ENCODE measurements at regions not wholly inside any gene's neighbourhood (a gene's known extent, or its start where the extent isn't known, plus 50 kb on each side); places are given as distances from the start of the nearest gene placed in this dataset.

GRCh38 chr7:32171248-32171647, 101.0 kb upstream of the PDE1C start:
- no peak for DNase-seq

DNA sequence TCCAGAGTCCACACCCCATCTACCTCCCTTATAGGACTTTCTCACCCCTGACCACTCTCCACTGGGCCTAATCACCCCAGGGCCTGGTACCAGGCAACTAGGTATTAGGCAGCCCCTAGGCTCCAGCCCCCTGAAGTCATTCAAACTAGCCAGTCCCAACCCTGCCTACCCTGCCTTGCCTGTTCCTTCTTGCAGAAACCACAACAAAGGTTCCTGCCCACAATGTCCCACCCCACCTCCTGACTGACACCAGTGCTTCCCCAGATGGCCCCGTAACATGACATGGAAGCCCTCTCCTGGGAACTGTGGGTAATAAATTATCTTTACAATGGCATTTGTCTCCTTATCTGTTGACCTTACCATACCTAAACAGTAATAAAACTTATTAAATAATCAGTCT, 100.6 kb upstream of the PDE1C start:
- no peak for DNase-seq

DNA sequence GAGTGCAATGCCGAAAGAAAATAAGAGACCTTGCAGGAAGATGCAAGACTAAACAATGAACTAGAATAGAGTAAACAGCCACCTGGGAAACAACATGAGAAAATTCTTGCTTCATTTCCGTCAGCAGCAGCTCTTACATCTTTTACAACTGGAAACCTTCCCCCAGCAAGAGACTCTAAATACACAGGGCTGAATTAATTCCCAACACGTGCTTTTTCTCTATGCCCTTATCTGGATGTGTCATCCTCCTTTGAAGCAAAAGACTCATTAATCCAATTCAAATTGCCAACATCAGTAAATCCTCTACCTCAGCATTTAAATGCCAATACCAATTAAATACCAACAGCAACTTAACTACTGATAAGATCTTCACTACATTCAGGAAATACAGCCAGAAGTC, 99.0 kb upstream of the PDE1C start:
- DNase-seq = no peak

GRCh38 chr7:32167815-32168214, 97.6 kb upstream of the PDE1C start:
- no peak for DNase-seq

DNA sequence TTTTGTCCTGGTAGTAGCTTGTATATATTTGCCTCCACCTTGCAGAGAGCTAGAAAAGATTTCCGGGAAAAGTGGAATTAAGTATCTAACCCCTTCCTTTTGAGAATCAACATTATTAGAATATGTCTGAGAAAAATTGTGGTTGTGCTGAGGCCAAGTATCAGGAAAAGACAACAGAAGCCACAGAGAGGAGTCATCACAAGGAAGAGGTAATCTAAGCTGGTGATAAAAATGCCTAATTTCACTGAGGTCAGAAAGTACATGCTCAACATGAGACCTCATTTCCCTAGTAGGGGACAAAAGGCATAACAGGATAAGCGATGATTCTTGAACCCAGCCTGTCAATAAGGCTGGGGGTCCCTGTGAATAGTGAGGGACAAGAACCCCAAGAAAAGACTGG, 97.0 kb upstream of the PDE1C start:
- DNase-seq = no peak

DNA sequence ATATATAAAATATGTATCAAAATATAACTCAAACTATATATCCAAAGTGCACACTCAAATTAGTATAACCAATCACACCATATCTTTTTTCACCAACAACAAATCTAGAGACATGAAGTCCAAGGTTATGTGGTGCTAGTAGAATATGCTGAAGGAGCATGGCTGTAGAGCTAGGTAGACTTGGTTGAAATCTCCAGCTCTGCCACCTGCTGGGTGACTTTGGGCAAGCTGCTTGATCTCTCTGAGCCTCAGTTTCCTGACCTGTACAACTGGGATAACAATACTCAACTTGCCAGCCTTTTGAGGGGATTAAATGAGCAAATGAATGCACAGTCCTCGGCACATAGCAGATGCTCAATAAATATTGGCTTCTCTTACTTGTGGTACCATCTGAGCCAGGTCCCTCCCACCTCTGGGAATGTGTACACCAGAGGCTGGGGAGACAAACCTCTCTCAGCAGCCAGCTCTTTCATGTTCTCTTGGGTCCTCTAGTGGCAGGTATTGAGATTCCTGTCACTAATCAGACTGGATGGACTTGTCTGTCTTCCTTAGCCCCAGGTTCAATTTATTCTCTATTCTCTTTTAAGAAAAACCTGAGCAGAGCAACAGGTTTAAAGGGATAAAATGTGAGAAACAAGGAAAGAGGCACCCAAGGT, 94.3 kb upstream of the PDE1C start:
- DNase-seq = no peak

DNA sequence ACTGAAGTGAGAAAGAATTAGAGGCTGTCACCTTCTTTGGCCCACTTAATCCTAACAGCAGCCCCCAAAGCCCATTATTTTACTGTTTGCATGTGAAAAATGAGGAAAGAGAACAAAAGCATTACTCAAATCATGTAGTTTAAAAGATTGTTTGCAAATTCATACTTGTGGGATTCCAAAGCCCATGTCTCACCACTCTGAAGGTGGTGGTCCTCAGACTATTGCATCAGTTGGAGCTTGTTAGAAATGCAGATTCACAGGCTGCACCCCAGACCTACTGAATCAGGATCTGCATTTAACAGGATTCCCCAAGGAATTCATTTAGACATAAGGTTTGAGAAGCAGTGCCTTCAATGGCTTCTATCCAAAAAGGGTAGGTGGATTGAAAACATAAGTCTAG, 93.7 kb upstream of the PDE1C start:
- DNase-seq = no peak

DNA sequence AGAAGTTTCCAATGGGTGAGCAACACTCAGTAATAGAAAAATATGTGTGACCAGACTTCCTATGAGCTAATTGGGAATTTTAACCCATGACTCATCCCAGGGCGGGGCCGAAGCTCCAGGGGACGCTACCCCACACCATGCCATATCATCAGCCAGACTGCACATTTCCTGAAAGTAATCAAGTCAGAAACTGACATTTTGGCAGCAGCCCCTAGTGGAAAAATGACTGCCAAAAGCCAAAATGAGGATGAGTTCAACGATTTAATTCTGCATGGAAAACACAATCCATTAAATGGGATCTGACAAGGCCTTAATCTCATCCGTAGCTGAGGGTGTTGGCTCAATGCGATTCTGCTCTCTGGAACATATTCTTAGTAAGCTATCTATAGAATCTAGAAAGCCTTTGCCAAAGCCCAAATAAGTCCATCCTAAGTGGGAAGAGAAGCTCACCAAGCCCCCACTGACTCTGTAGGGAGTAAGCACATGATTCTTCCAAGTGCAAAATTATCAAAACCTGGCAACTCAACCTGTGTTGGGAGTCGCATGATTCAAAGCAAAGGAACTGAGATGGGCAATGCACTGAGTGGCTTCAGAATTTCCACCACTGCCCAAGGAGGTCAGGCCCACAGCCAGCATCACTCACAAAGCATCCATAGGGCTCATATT, 93.1 kb upstream of the PDE1C start:
- DNase-seq = no peak

GRCh38 chr7:32161708-32162107, 91.5 kb upstream of the PDE1C start:
- DNase-seq = no peak

DNA sequence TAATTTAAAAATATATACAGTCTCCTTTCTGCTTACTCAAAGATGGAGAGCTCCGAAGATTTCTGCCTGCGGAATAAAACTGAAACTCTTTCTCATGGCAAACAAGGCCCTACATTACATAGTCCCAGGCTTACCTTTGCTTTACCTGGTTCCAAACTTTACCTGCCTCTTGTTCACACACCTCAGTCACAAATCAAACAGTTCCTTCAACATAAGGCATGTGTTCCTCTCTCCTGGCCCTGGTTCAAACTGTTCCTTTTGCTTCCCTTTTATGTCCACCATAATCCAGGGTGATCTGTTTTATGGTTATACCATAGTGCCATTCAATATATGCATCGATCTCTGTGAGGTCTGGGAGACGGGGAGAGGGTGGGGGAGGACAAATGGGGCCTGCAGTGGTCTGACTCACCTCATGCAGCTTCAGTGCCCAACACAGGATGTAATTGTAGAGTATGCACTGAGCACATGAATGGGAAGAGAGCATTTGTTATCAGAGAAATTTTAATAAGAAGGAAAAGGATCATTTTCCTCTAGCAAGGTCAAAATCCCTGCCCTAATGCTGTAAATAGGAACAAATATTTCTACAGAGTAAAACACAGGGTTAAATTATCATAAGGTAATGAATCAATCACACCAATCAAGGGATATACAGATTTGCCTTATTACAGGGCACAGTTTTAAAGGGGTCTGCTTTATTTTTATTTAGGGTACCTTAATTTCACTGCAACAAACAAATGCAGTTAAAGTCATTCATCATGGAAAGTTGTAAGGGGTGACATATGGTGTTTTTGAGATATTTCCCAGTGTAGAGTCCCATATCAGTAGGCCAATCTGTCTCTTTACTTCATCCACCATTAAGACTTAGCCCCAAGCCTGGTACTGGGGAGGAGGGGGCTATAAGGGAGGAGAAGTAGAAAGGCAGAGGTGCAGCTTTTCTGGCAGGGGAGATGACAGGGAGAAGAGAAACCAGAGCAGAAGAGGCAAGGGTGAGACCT, 88.8 kb upstream of the PDE1C start:
- no peak for DNase-seq

- no peak for DNase-seq
These were observed 87.9 kb upstream of the PDE1C start for GRCh38 chr7:32158076-32158475.

DNA sequence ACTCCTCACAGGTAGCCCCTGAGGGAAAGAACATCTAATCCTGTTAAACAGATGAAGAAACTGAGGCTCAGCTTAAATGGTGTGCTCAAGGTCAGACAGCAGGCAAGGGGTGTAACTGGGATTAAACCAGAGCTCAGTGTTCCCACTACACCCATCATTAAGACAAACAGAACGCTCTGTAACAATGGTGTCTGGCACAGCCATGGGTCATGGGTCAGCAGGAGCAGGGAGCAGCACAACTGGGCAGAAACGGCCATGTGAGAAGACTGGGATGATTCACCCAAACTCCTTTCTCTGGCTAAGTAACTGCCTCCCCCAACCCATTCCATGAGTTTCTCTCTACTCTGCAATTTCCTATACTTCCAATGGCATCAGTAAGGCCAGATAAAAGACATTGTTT, 85.5 kb upstream of the PDE1C start:
- DNase-seq = no peak

- no peak for DNase-seq
These were observed 84.6 kb upstream of the PDE1C start for GRCh38 chr7:32154797-32155196.

GRCh38 chr7:32153006-32153405, 82.8 kb upstream of the PDE1C start:
- no peak for DNase-seq

- DNase-seq = no peak
These were observed 82.4 kb upstream of the PDE1C start for GRCh38 chr7:32152576-32152975.

GRCh38 chr7:32150589-32150988, 80.4 kb upstream of the PDE1C start:
- no peak for DNase-seq

GRCh38 chr7:32150039-32150438, 79.8 kb upstream of the PDE1C start:
- no peak for DNase-seq

GRCh38 chr7:32147546-32148268, 77.5 kb upstream of the PDE1C start:
- DNase-seq = no peak

- DNase-seq = no peak
These were observed 75.7 kb upstream of the PDE1C start for GRCh38 chr7:32145911-32146310.

DNA sequence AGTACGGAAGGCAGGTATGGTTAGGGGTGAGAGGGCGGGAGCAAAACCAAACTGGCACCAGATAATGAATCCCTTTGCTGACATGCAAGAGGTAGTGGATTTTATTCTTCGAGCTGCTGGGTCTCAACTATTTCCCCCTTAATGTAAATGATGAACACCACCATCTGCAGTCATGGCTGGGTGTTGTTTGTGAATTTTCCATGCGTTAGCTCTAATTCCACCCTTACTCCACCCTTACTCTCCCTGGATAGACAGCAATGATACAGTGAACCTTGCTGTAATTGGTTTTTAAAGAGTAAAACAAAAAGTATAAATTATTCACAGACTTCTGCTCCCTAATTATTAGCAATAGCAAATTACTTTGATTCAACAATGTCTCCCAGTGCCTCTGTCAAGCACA, 74.5 kb upstream of the PDE1C start:
- DNase-seq = no peak

DNA sequence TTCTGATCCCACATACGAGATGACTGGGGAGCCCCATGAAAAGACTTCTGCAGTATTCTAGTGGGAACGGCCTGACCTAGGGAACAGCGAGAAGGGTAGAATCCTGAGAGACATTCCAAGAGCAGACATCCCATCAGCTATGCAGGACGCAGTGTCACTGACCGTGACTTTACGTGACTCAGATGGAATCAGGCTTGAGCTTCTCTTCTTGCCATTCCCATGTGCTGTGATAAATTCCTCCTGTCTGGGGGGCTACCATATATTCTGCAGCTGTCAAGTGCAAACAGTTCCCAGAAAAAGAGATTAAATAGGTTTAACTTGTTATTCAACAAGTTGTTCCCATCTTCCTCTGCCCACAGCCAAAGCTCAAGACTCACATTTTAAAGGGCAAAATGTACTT, 73.1 kb upstream of the PDE1C start:
- DNase-seq = no peak

DNA sequence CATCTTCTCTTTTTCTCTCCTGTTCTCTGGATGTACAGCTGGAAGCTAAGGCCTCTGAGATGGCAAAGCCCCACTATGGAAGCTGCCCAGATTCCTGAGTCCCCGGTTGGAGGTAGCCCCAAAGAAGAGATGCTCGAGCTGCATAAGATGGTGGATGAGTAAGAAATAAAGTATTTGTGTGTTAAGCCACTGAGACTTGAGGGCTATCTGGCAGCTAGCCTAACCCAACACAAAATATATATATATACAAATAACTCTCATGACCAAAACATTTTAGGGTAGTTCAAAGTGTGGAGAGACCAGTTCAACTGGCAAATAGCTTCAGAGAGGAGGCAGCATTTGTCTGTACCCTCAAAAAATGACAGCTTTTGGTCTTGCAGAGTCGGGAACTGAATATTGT, 72.4 kb upstream of the PDE1C start:
- DNase-seq = no peak
